Loucy (cell line): ENCODE measurements at regions not wholly inside any gene's neighbourhood (a gene's known extent, or its start where the extent isn't known, plus 50 kb on each side); places are given as distances from the start of the nearest gene placed in this dataset.

ENCODE experiments used
- H2AFZ ChIP-seq: fragments of 200-600 bp; sonication (generic); 2 replicates; pipeline ENCODE4 v1.6.0; 2016; ENCODE audit warnings: antibody characterized with exemption, mild to moderate bottlenecking, low read length, moderate library complexity
- H3F3A ChIP-seq: fragments of 200-600 bp; 2 replicates; pipeline ENCODE4 v1.6.0; 2016; ENCODE audit warnings: antibody characterized with exemption, low read depth, mild to moderate bottlenecking
- H3K27me3 ChIP-seq: fragments of 200-600 bp; sonication (generic); 2 replicates; pipeline ENCODE4 v1.6.1; 2014; ENCODE audit warnings: low read length, mild to moderate bottlenecking; ENCODE audit not compliant: insufficient read depth, poor library complexity, severe bottlenecking
- H3K36me3 ChIP-seq: fragments of 200-600 bp; sonication (generic); 2 replicates; pipeline ENCODE4 v1.6.1; 2016; ENCODE audit warnings: low read length; ENCODE audit not compliant: insufficient read depth
- H3K4me1 ChIP-seq: fragments of 200-600 bp; sonication (generic); 2 replicates; pipeline ENCODE4 v1.5.1; 2014; ENCODE audit warnings: low read length, mild to moderate bottlenecking; ENCODE audit not compliant: insufficient read depth, poor library complexity, severe bottlenecking
- H3K4me2 ChIP-seq: fragments of 200-600 bp; sonication (generic); 2 replicates; pipeline ENCODE4 v1.6.0; 2014; ENCODE audit warnings: antibody characterized with exemption, low read length, low read depth, mild to moderate bottlenecking; ENCODE audit not compliant: poor library complexity, severe bottlenecking
- H3K4me3 ChIP-seq: fragments of 200-600 bp; sonication (generic); 2 replicates; pipeline ENCODE4 v1.5.1; 2014; ENCODE audit warnings: low read length, mild to moderate bottlenecking, mixed read lengths; ENCODE audit not compliant: poor library complexity, severe bottlenecking
- H3K79me2 ChIP-seq: fragments of 200-600 bp; sonication (generic); 2 replicates; pipeline ENCODE4 v1.6.1; 2014; ENCODE audit warnings: low read length; ENCODE audit not compliant: insufficient read depth
- H3K9ac ChIP-seq: fragments of 200-600 bp; sonication (generic); 2 replicates; pipeline ENCODE4 v1.6.0; 2014; ENCODE audit warnings: mild to moderate bottlenecking, low read depth, low read length, moderate library complexity; ENCODE audit not compliant: poor library complexity, severe bottlenecking
- H3K9me2 ChIP-seq: fragments of 200-600 bp; sonication (generic); replicated peaks from 2 replicates; pipeline ENCODE4 v1.6.1; 2016; ENCODE audit warnings: low read depth, low read length, mixed read lengths
- H3K9me3 ChIP-seq: fragments of 200-600 bp; sonication (generic); 2 replicates; pipeline ENCODE4 v1.6.1; 2014; ENCODE audit warnings: mild to moderate bottlenecking, antibody characterized with exemption, low read length, low read depth; ENCODE audit not compliant: insufficient read depth
- H4K20me1 ChIP-seq: fragments of 200-600 bp; sonication (generic); 2 replicates; pipeline ENCODE4 v1.6.0; 2014; ENCODE audit warnings: antibody characterized with exemption, low read length, mild to moderate bottlenecking; ENCODE audit not compliant: insufficient read depth, poor library complexity, severe bottlenecking
- EZH2phosphoT487 ChIP-seq: fragments of 200-600 bp; IDR thresholded peaks from 2 replicates; pipeline ENCODE4 v1.6.1; 2018; ENCODE audit warnings: antibody characterized with exemption, mild to moderate bottlenecking, moderate library complexity, borderline replicate concordance
- TF ChIP-seq, protein P1 (sequence below): fragments of 200-600 bp; sonication (generic); conservative IDR thresholded peaks from 2 replicates; pipeline ENCODE4 v1.5.1; 2014; ENCODE audit warnings: mild to moderate bottlenecking, antibody characterized with exemption, low read length

GRCh38 chr18:60568220-60568619, 195.6 kb upstream of the MC4R start:
- no peak overlapping the region for H3K9ac ChIP-seq
- H2AFZ ChIP-seq, result no peak overlapping the region
- peaks cover 8% of the 10 kb centered on the region for H3K4me1 ChIP-seq
- H3K4me2 ChIP-seq, result peak overlapping the region; percentile 6
- no peaks in the 10 kb centered on the region for H3K9me3 ChIP-seq
- no peak for TF ChIP-seq EZH2phosphoT487
- TF ChIP-seq, protein P1, sequence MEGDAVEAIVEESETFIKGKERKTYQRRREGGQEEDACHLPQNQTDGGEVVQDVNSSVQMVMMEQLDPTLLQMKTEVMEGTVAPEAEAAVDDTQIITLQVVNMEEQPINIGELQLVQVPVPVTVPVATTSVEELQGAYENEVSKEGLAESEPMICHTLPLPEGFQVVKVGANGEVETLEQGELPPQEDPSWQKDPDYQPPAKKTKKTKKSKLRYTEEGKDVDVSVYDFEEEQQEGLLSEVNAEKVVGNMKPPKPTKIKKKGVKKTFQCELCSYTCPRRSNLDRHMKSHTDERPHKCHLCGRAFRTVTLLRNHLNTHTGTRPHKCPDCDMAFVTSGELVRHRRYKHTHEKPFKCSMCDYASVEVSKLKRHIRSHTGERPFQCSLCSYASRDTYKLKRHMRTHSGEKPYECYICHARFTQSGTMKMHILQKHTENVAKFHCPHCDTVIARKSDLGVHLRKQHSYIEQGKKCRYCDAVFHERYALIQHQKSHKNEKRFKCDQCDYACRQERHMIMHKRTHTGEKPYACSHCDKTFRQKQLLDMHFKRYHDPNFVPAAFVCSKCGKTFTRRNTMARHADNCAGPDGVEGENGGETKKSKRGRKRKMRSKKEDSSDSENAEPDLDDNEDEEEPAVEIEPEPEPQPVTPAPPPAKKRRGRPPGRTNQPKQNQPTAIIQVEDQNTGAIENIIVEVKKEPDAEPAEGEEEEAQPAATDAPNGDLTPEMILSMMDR, result no peak
- H3K9me2 ChIP-seq, result no peaks in the 10 kb centered on the region
- H3K36me3 ChIP-seq, result no peaks in the 10 kb centered on the region
- H3F3A ChIP-seq, result no peaks in the 10 kb centered on the region
- no peak overlapping the region for H3K4me3 ChIP-seq
- H3K79me2 ChIP-seq, result no peaks in the 10 kb centered on the region
- no peaks in the 10 kb centered on the region for H3K27me3 ChIP-seq
- no peaks in the 10 kb centered on the region for H4K20me1 ChIP-seq

- H3K9me3 ChIP-seq, result no peaks in the 10 kb centered on the region
- no peak overlapping the region for H3K4me3 ChIP-seq
- no peaks in the 10 kb centered on the region for H4K20me1 ChIP-seq
- H3F3A ChIP-seq, result no peaks in the 10 kb centered on the region
- TF ChIP-seq EZH2phosphoT487, result no peak
- TF ChIP-seq, protein P1, result no peak
- H3K4me1 ChIP-seq, result peaks cover 8% of the 10 kb centered on the region
- no peaks in the 10 kb centered on the region for H3K9me2 ChIP-seq
- no peaks in the 10 kb centered on the region for H3K79me2 ChIP-seq
- H3K4me2 ChIP-seq, result no peak overlapping the region
- no peak overlapping the region for H2AFZ ChIP-seq
- no peak overlapping the region for H3K9ac ChIP-seq
- no peaks in the 10 kb centered on the region for H3K27me3 ChIP-seq
- no peaks in the 10 kb centered on the region for H3K36me3 ChIP-seq
Measured at GRCh38 chr18:60570172-60570571, 197.6 kb upstream of the MC4R start.

DNA sequence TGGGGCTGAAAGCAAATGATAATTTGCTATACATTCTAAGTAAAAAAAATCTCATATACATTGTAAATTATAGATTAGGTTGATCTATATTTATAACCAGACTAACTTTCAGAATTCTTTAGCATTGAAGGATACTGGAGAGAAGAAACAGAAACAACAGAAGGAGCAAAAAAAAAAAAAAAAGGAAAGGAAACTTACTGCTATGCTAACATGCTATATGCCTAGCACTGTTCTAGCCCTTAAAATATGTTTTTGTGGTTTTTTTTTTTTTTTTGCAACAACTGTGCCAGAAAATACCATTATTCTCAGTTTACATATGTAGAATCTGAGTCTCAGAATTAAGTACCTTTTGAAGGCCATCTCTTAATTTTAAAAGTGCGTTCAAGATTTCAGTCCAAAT, 204.9 kb upstream of the MC4R start:
- Histone ChIP-seq H4K20me1 (no peaks in the 10 kb centered on the region), H3K9me2 (no peaks in the 10 kb centered on the region), H2AFZ (no peak overlapping the region), H3K9me3 (no peaks in the 10 kb centered on the region), H3K4me2 (no peak overlapping the region), H3K27me3 (no peaks in the 10 kb centered on the region), H3K79me2 (no peaks in the 10 kb centered on the region), H3F3A (no peaks in the 10 kb centered on the region), H3K36me3 (no peaks in the 10 kb centered on the region), H3K4me1 (no peaks in the 10 kb centered on the region), H3K9ac (no peak overlapping the region), H3K4me3 (no peak overlapping the region)
- no peak for TF ChIP-seq EZH2phosphoT487
- TF ChIP-seq, protein P1, result no peak
